ENCODE measurements at regions not wholly inside any gene's neighbourhood (a gene's known extent, or its start where the extent isn't known, plus 50 kb on each side); places are given as distances from the start of the nearest gene placed in this dataset.

DNA sequence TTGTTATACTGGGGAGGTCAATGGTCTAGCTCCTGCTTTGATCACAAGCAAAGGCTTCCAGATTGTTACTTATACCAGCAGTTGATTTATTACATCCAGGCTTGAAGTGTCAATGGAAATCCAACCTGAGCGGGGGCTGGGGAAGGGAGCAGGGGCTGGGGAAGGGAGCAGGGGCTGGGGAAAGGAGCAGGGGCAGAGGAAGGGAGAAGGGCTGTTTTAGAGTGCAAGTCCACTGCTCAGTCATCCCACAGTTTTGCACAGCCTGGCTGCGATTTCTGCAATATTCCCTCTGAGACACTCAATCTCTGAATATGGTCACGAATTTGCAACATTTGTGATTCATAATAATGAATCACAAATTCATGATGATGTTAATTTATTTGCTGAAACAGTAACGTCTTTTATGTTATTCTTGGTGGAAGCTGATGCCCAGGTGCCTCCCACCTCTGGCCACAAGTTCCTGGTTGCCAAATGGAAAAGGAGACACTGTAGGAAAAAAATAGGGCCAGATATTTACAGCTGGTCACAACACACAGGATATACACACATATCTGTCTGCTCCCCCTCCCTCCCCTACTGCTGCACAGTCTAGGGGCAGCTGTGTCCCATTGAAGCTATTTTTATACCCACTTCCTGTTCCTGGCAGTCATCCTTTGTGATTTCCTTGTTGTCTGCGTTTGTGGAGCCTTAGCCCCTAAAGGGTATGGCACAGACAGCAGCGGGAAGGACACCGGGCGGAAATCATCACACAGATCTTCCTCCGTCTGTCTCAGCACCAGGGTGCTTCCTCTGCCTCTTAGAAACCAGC, 325.1 kb downstream of the GADD45G start:
- WGBS, 2 donors (ENCODE audit: low coverage in 1 of 2) = 24 to 39% methylated on average over 5 to 7 of the region's 9 CpGs
- H3K4me1 ChIP-seq = peaks cover 0 to 78% (median 11%) of the 10 kb centered on the region in 3 donors
- no peak overlapping the region for H3K4me3 ChIP-seq
- H3K27ac ChIP-seq = no peak overlapping the region
- no peaks in the 10 kb centered on the region for H3K9me3 ChIP-seq
- peak; percentile 45 for ATAC-seq
- no peaks in the 10 kb centered on the region for H3K36me3 ChIP-seq
- TF ChIP-seq POLR2AphosphoS5 (IDR thresholded peaks at IDR 0.05) (peak; percentile 17), POLR2A (IDR thresholded peaks at IDR 0.05) (no peak), EP300 (IDR thresholded peaks at IDR 0.05) (no peak)
- TF ChIP-seq, protein P1, sequence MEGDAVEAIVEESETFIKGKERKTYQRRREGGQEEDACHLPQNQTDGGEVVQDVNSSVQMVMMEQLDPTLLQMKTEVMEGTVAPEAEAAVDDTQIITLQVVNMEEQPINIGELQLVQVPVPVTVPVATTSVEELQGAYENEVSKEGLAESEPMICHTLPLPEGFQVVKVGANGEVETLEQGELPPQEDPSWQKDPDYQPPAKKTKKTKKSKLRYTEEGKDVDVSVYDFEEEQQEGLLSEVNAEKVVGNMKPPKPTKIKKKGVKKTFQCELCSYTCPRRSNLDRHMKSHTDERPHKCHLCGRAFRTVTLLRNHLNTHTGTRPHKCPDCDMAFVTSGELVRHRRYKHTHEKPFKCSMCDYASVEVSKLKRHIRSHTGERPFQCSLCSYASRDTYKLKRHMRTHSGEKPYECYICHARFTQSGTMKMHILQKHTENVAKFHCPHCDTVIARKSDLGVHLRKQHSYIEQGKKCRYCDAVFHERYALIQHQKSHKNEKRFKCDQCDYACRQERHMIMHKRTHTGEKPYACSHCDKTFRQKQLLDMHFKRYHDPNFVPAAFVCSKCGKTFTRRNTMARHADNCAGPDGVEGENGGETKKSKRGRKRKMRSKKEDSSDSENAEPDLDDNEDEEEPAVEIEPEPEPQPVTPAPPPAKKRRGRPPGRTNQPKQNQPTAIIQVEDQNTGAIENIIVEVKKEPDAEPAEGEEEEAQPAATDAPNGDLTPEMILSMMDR (IDR thresholded peaks at IDR 0.05) = no peak
- no peaks in the 10 kb centered on the region for H3K27me3 ChIP-seq

GRCh38 chr9:89933578-89933977, 328.8 kb downstream of the GADD45G start:
- 61 to 63% methylated on average over 4 of the region's 4 CpGs for WGBS, 2 donors (ENCODE audit: low coverage in 1 of 2)
- H3K9me3 ChIP-seq = no peaks in the 10 kb centered on the region
- H3K4me3 ChIP-seq = no peak overlapping the region
- peaks cover 6 to 63% (median 11%) of the 10 kb centered on the region in 3 donors for H3K4me1 ChIP-seq
- TF ChIP-seq POLR2AphosphoS5 (IDR thresholded peaks at IDR 0.05) = peak; percentile 97
- TF ChIP-seq POLR2A (IDR thresholded peaks at IDR 0.05) = no peak
- peak; percentile 64 for ATAC-seq
- H3K27ac ChIP-seq = peak overlapping the region in 1 of 4 donors; percentile 60
- H3K27me3 ChIP-seq = no peaks in the 10 kb centered on the region
- H3K36me3 ChIP-seq = no peaks in the 10 kb centered on the region

GRCh38 chr9:89935115-89935514, 330.3 kb downstream of the GADD45G start:
- WGBS, 2 donors (ENCODE audit: low coverage in 1 of 2) = 60 to 95% methylated on average over 1 to 4 of the region's 6 CpGs
- Histone ChIP-seq H3K27ac (peak overlapping the region in 3 of 4 donors; percentile 51 to 53 (median 52)), H3K27me3 (no peaks in the 10 kb centered on the region), H3K4me1 (peaks cover 6 to 47% (median 11%) of the 10 kb centered on the region in 3 donors), H3K36me3 (no peaks in the 10 kb centered on the region), H3K4me3 (no peak overlapping the region), H3K9me3 (no peaks in the 10 kb centered on the region)
- TF ChIP-seq POLR2AphosphoS5 (IDR thresholded peaks at IDR 0.05) (no peak), POLR2A (IDR thresholded peaks at IDR 0.05) (no peak), EP300 (IDR thresholded peaks at IDR 0.05) (no peak)
- TF ChIP-seq, protein P1 (IDR thresholded peaks at IDR 0.05) = no peak
- ATAC-seq = no peak

- WGBS, 2 donors (ENCODE audit: low coverage in 1 of 2) = 36 to 43% methylated on average over 2 of the region's 4 CpGs
- TF ChIP-seq EP300 (IDR thresholded peaks at IDR 0.05) = no peak
- TF ChIP-seq POLR2A (IDR thresholded peaks at IDR 0.05) = no peak
- peak; percentile 58 for TF ChIP-seq POLR2AphosphoS5 (IDR thresholded peaks at IDR 0.05)
- TF ChIP-seq, protein P1 (IDR thresholded peaks at IDR 0.05) = no peak
- peak; percentile 52 for ATAC-seq
- Histone ChIP-seq H3K36me3 (no peaks in the 10 kb centered on the region), H3K9me3 (no peaks in the 10 kb centered on the region), H3K4me1 (peaks cover 6 to 43% (median 11%) of the 10 kb centered on the region in 3 donors), H3K4me3 (no peak overlapping the region), H3K27me3 (no peaks in the 10 kb centered on the region), H3K27ac (peak overlapping the region; percentile 25 to 53 (median 52))
These were observed 331.0 kb downstream of the GADD45G start for GRCh38 chr9:89935801-89936200.

GRCh38 chr9:89937051-89937450, 332.2 kb downstream of the GADD45G start:
- Histone ChIP-seq H3K4me1 (peaks cover 9 to 54% (median 17%) of the 10 kb centered on the region in 3 donors), H3K27ac (no peak overlapping the region), H3K36me3 (no peaks in the 10 kb centered on the region), H3K4me3 (no peak overlapping the region), H3K27me3 (no peaks in the 10 kb centered on the region), H3K9me3 (no peaks in the 10 kb centered on the region)
- TF ChIP-seq, protein P1 (IDR thresholded peaks at IDR 0.05) = no peak
- TF ChIP-seq POLR2AphosphoS5 (IDR thresholded peaks at IDR 0.05) = no peak
- TF ChIP-seq EP300 (IDR thresholded peaks at IDR 0.05) = no peak
- TF ChIP-seq POLR2A (IDR thresholded peaks at IDR 0.05) = no peak
- 92 to 100% methylated on average over 2 of the region's 2 CpGs for WGBS, 2 donors (ENCODE audit: low coverage in 1 of 2)
- no peak for ATAC-seq

Measured in gastroesophageal sphincter (tissue), 4 donors.